Heart left ventricle (tissue), 16 donors: ENCODE measurements at regions not wholly inside any gene's neighbourhood (a gene's known extent, or its start where the extent isn't known, plus 50 kb on each side); places are given as distances from the start of the nearest gene placed in this dataset.
"Not testable (repeated sequence)": the region's sequence is repeated elsewhere in the genome, so short reads cannot be mapped to it uniquely, and the experiment has no call there.

ENCODE experiments used
- ATAC-seq, 4 donors: fragments of 200-7000 bp; cut with Tn5 transposase; one replicate each; pipeline ENCODE4 v1.9.1; 2020 to 2022; ENCODE audit warnings: moderate library complexity in 4 of 4, mild to moderate bottlenecking in 3 of 4, moderate number of reproducible peaks in 1 of 4
- DNase-seq, 5 donors: peaks; one replicate each; pipeline ENCODE4 v3.0.0-alpha.2; 2020
- H3K27ac ChIP-seq, 12 donors: fragments of 200-600 bp; sonication (generic) in 4 of 12; one replicate each; pipeline versions ENCODE4 v1.5.0 to v1.8.0; 2016 to 2022; ENCODE audit warnings: mild to moderate bottlenecking in 2 of 12
- H3K27me3 ChIP-seq, 9 donors: fragments of 200-600 bp; sonication (generic) in 2 of 9; one replicate each; pipeline versions ENCODE4 v1.5.1 to v1.8.0; 2016 to 2022; ENCODE audit warnings: mild to moderate bottlenecking in 3 of 9
- H3K36me3 ChIP-seq, 9 donors: fragments of 200-600 bp; sonication (generic) in 2 of 9; one replicate each; pipeline versions ENCODE4 v1.5.0 to v1.8.0; 2018 to 2022; ENCODE audit warnings: mild to moderate bottlenecking in 2 of 9
- H3K4me1 ChIP-seq, 12 donors: fragments of 200-600 bp; sonication (generic) in 4 of 12; one replicate each; pipeline versions ENCODE4 v1.5.0 to v1.8.0; 2016 to 2022; ENCODE audit warnings: mild to moderate bottlenecking in 3 of 12
- H3K4me3 ChIP-seq, 12 donors: fragments of 200-600 bp; sonication (generic) in 4 of 12; one replicate each; pipeline versions ENCODE4 v1.5.0 to v1.8.0; 2017 to 2022; ENCODE audit warnings: mild to moderate bottlenecking in 9 of 12, moderate library complexity in 4 of 12
- H3K9me3 ChIP-seq, 12 donors: fragments of 200-600 bp; sonication (generic) in 4 of 12; one replicate each; pipeline versions ENCODE4 v1.5.0 to v1.8.0; 2016 to 2022; ENCODE audit warnings: mild to moderate bottlenecking in 1 of 12
- CTCF ChIP-seq, 12 donors: fragments of 200-600 bp; sonication (generic) in 4 of 12; IDR thresholded peaks; one replicate each; pipeline versions ENCODE4 v1.5.0 to v1.8.0; 2018 to 2022; ENCODE audit warnings: antibody characterized with exemption in 12 of 12, mild to moderate bottlenecking in 5 of 12
- POLR2A ChIP-seq, 2 donors: fragments of 450-650 bp; IDR thresholded peaks; one replicate each; pipeline ENCODE4 v1.6.1; 2017; ENCODE audit warnings: antibody characterized with exemption in 2 of 2, mild to moderate bottlenecking in 2 of 2, moderate library complexity in 2 of 2
- WGBS, 4 donors: extraction: QIAGEN DNeasy Blood & Tissue Kit in 2 of 4; methylation state at CpG; one replicate each; pipeline versions ENCODE4 v1.1.5 to v1.1.7; 2013 to 2018; 5-methylcytosine and 5-hydroxymethylcytosine counted together
- intact Hi-C, 10 donors: fragments of 100-400 bp; cut with DNase I; formaldehyde crosslinking; loops; one replicate each; pipeline versions ENCODE4 v1.11.1 to v1.14.2; 2022
- donor health status: ischemic (EF 13 %, LVEDD 7.1; RV severe dilation, severe dysfunction).
- donor health status: healthy with polysubstance abuse.
- donor health status: DM: no; HTN: yes; CAD: no.
- donor health status: DM: no; HTN: no; CAD: no.
- donor health status: ischemic (EF 25% LVEDD 6.9; RV normal size, moderate dysfunction).
- donor health status: ischemic (EF 25% LVEDD 5.7; RV mildly dilated, moderate dysfunction).
- donor health status: healthy.
- donor health status: DM: yes; HTN: yes; CAD: no.
- donor health status: ischemic (EF 35%, LVEDD 5.7; RV mildly dilated, moderate dysfunction).
- donor health status: nonischemic (EF 11% LVEDD 7.7; RV severe dilation, severe dysfunction).
- donor health status: DM: yes; HTN: yes; CAD: no.
- donor health status: PGD.
- donor health status: ischemic (EF 29% LVEDD 5.4; RV normal size, mild dysfunction).
- donor health status: nonischemic (EF 23%, LVEDD 6.1; RV moderate dilation, normal function).

GRCh38 chr7:34224281-34224680, 318.9 kb downstream of the BMPER start:
- intact Hi-C loops = no loop called here
- Histone ChIP-seq H3K4me1 (no peaks in the 10 kb centered on the region), H3K27me3 (no peaks in the 10 kb centered on the region), H3K27ac (no peak overlapping the region), H3K4me3 (no peak overlapping the region), H3K9me3 (peaks cover 0 to 3% (median 0%) of the 10 kb centered on the region in 12 donors), H3K36me3 (no peaks in the 10 kb centered on the region)
- TF ChIP-seq POLR2A (IDR thresholded peaks at IDR 0.05) = no peak
- TF ChIP-seq CTCF (IDR thresholded peaks at IDR 0.05) = no peak
- DNase-seq (no peak), ATAC-seq (no peak)
- 80 to 92% (median 87%) methylated on average over 1 of the region's 1 CpG for WGBS, 4 donors

- peaks cover 0 to 13% (median 0%) of the 10 kb centered on the region in 12 donors for H3K9me3 ChIP-seq
- no peak for ATAC-seq
- H3K36me3 ChIP-seq = no peaks in the 10 kb centered on the region
- no peaks in the 10 kb centered on the region for H3K4me1 ChIP-seq
- 88 to 93% (median 90%) methylated on average over 5 of the region's 5 CpGs for WGBS, 4 donors
- no peak for TF ChIP-seq CTCF (IDR thresholded peaks at IDR 0.05)
- TF ChIP-seq POLR2A (IDR thresholded peaks at IDR 0.05) = no peak
- intact Hi-C loops = no loop called here
- H3K27ac ChIP-seq = no peak overlapping the region
- no peak for DNase-seq
- no peak overlapping the region for H3K4me3 ChIP-seq
- H3K27me3 ChIP-seq = no peaks in the 10 kb centered on the region
Measured at GRCh38 chr7:34225193-34225592, 319.9 kb downstream of the BMPER start.

GRCh38 chr7:34227525-34227924, 322.2 kb downstream of the BMPER start:
- Histone ChIP-seq H3K4me3 (no peak overlapping the region), H3K9me3 (peaks cover 0 to 26% (median 4%) of the 10 kb centered on the region in 12 donors), H3K27ac (no peak overlapping the region), H3K36me3 (no peaks in the 10 kb centered on the region), H3K27me3 (no peaks in the 10 kb centered on the region), H3K4me1 (no peaks in the 10 kb centered on the region)
- TF ChIP-seq POLR2A (IDR thresholded peaks at IDR 0.05) (no peak), CTCF (IDR thresholded peaks at IDR 0.05) (no peak)
- DNase-seq (no peak), ATAC-seq (no peak)
- intact Hi-C loops = no loop called here
- WGBS, 4 donors = 26 to 48% (median 36%) methylated on average over 3 of the region's 3 CpGs

GRCh38 chr7:34235101-34235500, 329.8 kb downstream of the BMPER start:
- H3K36me3 ChIP-seq, H3K27ac ChIP-seq, intact Hi-C loops, H3K27me3 ChIP-seq, H3K4me1 ChIP-seq, ATAC-seq, H3K4me3 ChIP-seq, DNase-seq: not testable (repeated sequence)
- H3K9me3 ChIP-seq = peaks cover 0 to 16% (median 4%) of the 10 kb centered on the region in 12 donors
- 80 to 84% (median 82%) methylated on average over 5 of the region's 5 CpGs for WGBS, 4 donors

- H3K9me3 ChIP-seq = peaks cover 0 to 7% (median 0%) of the 10 kb centered on the region in 12 donors
- WGBS, 4 donors = 95 to 100% (median 99%) methylated on average over 2 of the region's 2 CpGs
- no peaks in the 10 kb centered on the region for H3K4me1 ChIP-seq
- no peak for TF ChIP-seq POLR2A (IDR thresholded peaks at IDR 0.05)
- TF ChIP-seq CTCF (IDR thresholded peaks at IDR 0.05) = no peak
- no peak overlapping the region for H3K4me3 ChIP-seq
- intact Hi-C loops = no loop called here
- H3K36me3 ChIP-seq = no peaks in the 10 kb centered on the region
- no peak overlapping the region for H3K27ac ChIP-seq
- DNase-seq (no peak), ATAC-seq (no peak)
- peaks cover 0 to 7% (median 0%) of the 10 kb centered on the region in 9 donors for H3K27me3 ChIP-seq
Measured at GRCh38 chr7:34236057-34236456, 330.7 kb downstream of the BMPER start.
